PC-9 (cell line): ENCODE measurements at regions not wholly inside any gene's neighbourhood (a gene's known extent, or its start where the extent isn't known, plus 50 kb on each side); places are given as distances from the start of the nearest gene placed in this dataset.

ENCODE experiments used
- BruUV-seq: library from RNA; stranded (reverse); fragments of 400-500 nt; replicated peaks from 2 replicates; lab custom pipeline; 2021; lab: Mats Ljungman, UMichigan
- CTCF ChIA-PET: fragments of 300-600 bp; sonication (Branson Sonifier 250); formaldehyde crosslinking; loops from one replicate; lab custom pipeline; 2022; ENCODE audit warnings: antibody characterized with exemption; lab: Charles Lee
- POLR2A ChIA-PET: fragments of 300-600 bp; sonication (Branson Sonifier 250); formaldehyde crosslinking; loops from one replicate; lab custom pipeline; 2022; ENCODE audit warnings: antibody characterized with exemption; ENCODE audit not compliant: unreplicated experiment; lab: Charles Lee
- DNase-seq, 2 experiments: peaks; one replicate each; pipeline versions ENCODE4 v3.0.0 to v3.0.0-alpha.2; 2015 to 2022; ENCODE audit warnings: mixed read lengths in 1 of 2
- H2AFZ ChIP-seq: fragments of 200-600 bp; sonication (generic); 2 replicates; pipeline ENCODE4 v1.8.1; 2017; ENCODE audit warnings: antibody characterized with exemption
- H3F3A ChIP-seq: fragments of 200-600 bp; sonication (generic); 2 replicates; pipeline ENCODE4 v1.8.1; 2017; ENCODE audit warnings: antibody characterized with exemption, mild to moderate bottlenecking, low read depth; ENCODE audit not compliant: insufficient read depth
- H3K27ac ChIP-seq: fragments of 200-600 bp; sonication (generic); 2 replicates; pipeline ENCODE4 v1.6.1; 2016; ENCODE audit warnings: mixed run types
- H3K27me3 ChIP-seq: fragments of 200-600 bp; sonication (generic); 2 replicates; pipeline ENCODE4 v1.6.1; 2016; ENCODE audit warnings: low read depth, mixed run types; ENCODE audit not compliant: insufficient read depth
- H3K36me3 ChIP-seq: fragments of 200-600 bp; sonication (generic); 2 replicates; pipeline ENCODE4 v1.6.1; 2016; ENCODE audit warnings: low read depth, mixed run types
- H3K4me1 ChIP-seq: fragments of 200-600 bp; sonication (generic); replicated peaks from 2 replicates; pipeline ENCODE4 v1.6.1; 2016; ENCODE audit warnings: mixed run types; ENCODE audit not compliant: insufficient read depth
- H3K4me2 ChIP-seq: fragments of 200-600 bp; sonication (generic); 2 replicates; pipeline ENCODE4 v1.6.1; 2017; ENCODE audit warnings: mixed run types
- H3K4me3 ChIP-seq: fragments of 200-600 bp; sonication (generic); 2 replicates; pipeline ENCODE4 v1.6.1; 2016; ENCODE audit warnings: mixed run types
- H3K79me2 ChIP-seq: fragments of 200-600 bp; sonication (generic); 2 replicates; pipeline ENCODE4 v1.6.1; 2017; ENCODE audit warnings: low read depth, mixed run types
- H3K9me2 ChIP-seq: fragments of 200-600 bp; sonication (generic); 2 replicates; pipeline ENCODE4 v1.8.1; 2017; ENCODE audit warnings: mild to moderate bottlenecking; ENCODE audit not compliant: insufficient read depth
- H3K9me3 ChIP-seq: fragments of 200-600 bp; sonication (generic); 2 replicates; pipeline ENCODE4 v1.8.1; 2016; ENCODE audit warnings: low read depth; ENCODE audit not compliant: insufficient read depth
- H4K20me1 ChIP-seq: fragments of 200-600 bp; sonication (generic); 2 replicates; pipeline ENCODE4 v1.8.1; 2017; ENCODE audit not compliant: insufficient read depth
- CTCF ChIP-seq: fragments of 200-600 bp; sonication (generic); conservative IDR thresholded peaks from 2 replicates; pipeline ENCODE4 v1.6.1; 2017; ENCODE audit warnings: mixed run types, antibody characterized with exemption, mild to moderate bottlenecking, moderate library complexity
- EZH2 ChIP-seq: fragments of 200-600 bp; sonication (generic); IDR thresholded peaks from 2 replicates; pipeline ENCODE4 v1.8.0; 2017; ENCODE audit warnings: antibody characterized with exemption, low read depth
- intact Hi-C: fragments of 100-400 bp; cut with micrococcal nuclease; formaldehyde crosslinking; loops from one replicate; pipeline ENCODE4 v1.10.0; 2022; ENCODE audit not compliant: unreplicated experiment

- intact Hi-C loops = no loop called here
- CTCF ChIA-PET = no interaction called here
Observed at GRCh38 chr2:154591294-154591820, 107.1 kb upstream of the KCNJ3 start.

GRCh38 chr2:154599189-154599588 lies 99.3 kb upstream of the KCNJ3 start:
- no peak for DNase-seq
- H3F3A ChIP-seq = no peaks in the 10 kb centered on the region
- no peaks in the 10 kb centered on the region for H3K9me2 ChIP-seq
- H3K27me3 ChIP-seq = no peaks in the 10 kb centered on the region
- H3K4me2 ChIP-seq = no peak overlapping the region
- H3K79me2 ChIP-seq = no peaks in the 10 kb centered on the region
- BruUV-seq = no TSS peak
- H4K20me1 ChIP-seq = no peaks in the 10 kb centered on the region
- no peaks in the 10 kb centered on the region for H3K9me3 ChIP-seq
- no peak overlapping the region for H3K4me3 ChIP-seq
- no peaks in the 10 kb centered on the region for H3K4me1 ChIP-seq
- ChIA-PET CTCF (no interaction called here), POLR2A (no interaction called here)
- no peak overlapping the region for H3K27ac ChIP-seq
- H2AFZ ChIP-seq = no peak overlapping the region
- no peaks in the 10 kb centered on the region for H3K36me3 ChIP-seq
- intact Hi-C loops = no loop called here
- TF ChIP-seq EZH2 (no peak), CTCF (no peak)

More at GRCh38 chr2:154591294-154591820, 107.1 kb upstream of the KCNJ3 start:
- Histone ChIP-seq H4K20me1 (no peaks in the 10 kb centered on the region), H3K27me3 (no peaks in the 10 kb centered on the region), H3K9me3 (no peaks in the 10 kb centered on the region), H3K4me1 (no peaks in the 10 kb centered on the region), H3F3A (no peaks in the 10 kb centered on the region), H3K4me2 (no peak overlapping the region), H3K9me2 (no peaks in the 10 kb centered on the region), H3K79me2 (no peaks in the 10 kb centered on the region), H3K27ac (no peak overlapping the region), H3K4me3 (no peak overlapping the region), H3K36me3 (no peaks in the 10 kb centered on the region), H2AFZ (no peak overlapping the region)
- no peak for DNase-seq
- no TSS peak for BruUV-seq
- TF ChIP-seq EZH2 (no peak), CTCF (no peak)
- POLR2A ChIA-PET = no interaction called here

DNA sequence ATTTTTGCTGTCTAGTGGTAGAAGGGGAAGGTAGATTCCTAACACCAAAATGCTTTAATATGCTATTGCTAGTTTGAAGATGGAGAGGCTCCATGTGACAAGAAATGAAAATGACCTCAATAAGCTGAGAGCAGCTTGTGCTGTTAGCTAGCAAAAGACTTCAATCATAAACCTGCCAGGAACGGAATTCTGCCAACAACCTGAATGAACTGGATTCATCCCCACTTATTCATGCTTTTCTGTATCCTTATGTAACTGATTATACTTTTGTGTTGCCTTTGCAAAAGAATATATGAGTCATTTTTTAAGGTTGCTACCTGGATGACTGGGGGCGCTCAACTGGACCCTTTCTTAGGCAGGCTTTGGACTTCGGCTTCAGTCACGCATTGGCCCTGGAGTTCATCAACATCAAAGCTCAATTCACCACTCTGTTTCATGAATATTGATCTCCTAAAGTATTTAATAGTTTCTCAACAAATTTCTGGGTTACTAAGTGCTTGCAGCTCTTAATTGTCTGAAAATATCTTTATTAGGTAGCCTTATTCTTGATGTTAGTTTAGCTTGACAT lies 97.5 kb upstream of the KCNJ3 start:
- Histone ChIP-seq H3K79me2 (no peaks in the 10 kb centered on the region), H3K9me3 (no peaks in the 10 kb centered on the region), H3K9me2 (no peaks in the 10 kb centered on the region), H2AFZ (no peak overlapping the region), H4K20me1 (no peaks in the 10 kb centered on the region), H3K4me1 (no peaks in the 10 kb centered on the region), H3K36me3 (no peaks in the 10 kb centered on the region), H3K4me2 (no peak overlapping the region), H3K27me3 (no peaks in the 10 kb centered on the region), H3K4me3 (no peak overlapping the region), H3F3A (no peaks in the 10 kb centered on the region), H3K27ac (no peak overlapping the region)
- intact Hi-C loops = no loop called here
- ChIA-PET CTCF (no interaction called here), POLR2A (no interaction called here)
- DNase-seq = no peak
- TF ChIP-seq EZH2 (no peak), CTCF (no peak)
- BruUV-seq = no TSS peak
